Karpas-422 (cell line): ENCODE measurements at regions not wholly inside any gene's neighbourhood (a gene's known extent, or its start where the extent isn't known, plus 50 kb on each side); places are given as distances from the start of the nearest gene placed in this dataset.

ENCODE experiments used
- DNase-seq: peaks from one replicate; pipeline ENCODE4 v3.0.0-alpha.2; 2015
- H2AFZ ChIP-seq: fragments of 200-600 bp; sonication (generic); 2 replicates; pipeline ENCODE4 v1.6.1; 2014; ENCODE audit warnings: antibody characterized with exemption, low read length, mixed read lengths
- H3K27ac ChIP-seq: fragments of 200-600 bp; sonication (generic); 2 replicates; pipeline ENCODE4 v1.5.1; 2014; ENCODE audit warnings: mild to moderate bottlenecking, low read length, moderate library complexity
- H3K27me3 ChIP-seq: fragments of 200-600 bp; sonication (generic); 2 replicates; pipeline ENCODE4 v1.6.1; 2014; ENCODE audit warnings: low read length, mixed read lengths
- H3K36me3 ChIP-seq: fragments of 200-600 bp; sonication (generic); 2 replicates; pipeline ENCODE4 v1.6.1; 2014; ENCODE audit warnings: low read length, mixed read lengths; ENCODE audit not compliant: insufficient read depth
- H3K4me1 ChIP-seq: fragments of 200-600 bp; sonication (generic); 2 replicates; pipeline ENCODE4 v1.6.1; 2014; ENCODE audit warnings: mild to moderate bottlenecking, low read length, mixed read lengths
- H3K4me2 ChIP-seq: fragments of 200-600 bp; sonication (generic); 2 replicates; pipeline ENCODE4 v1.6.1; 2014; ENCODE audit warnings: low read length, low read depth, mild to moderate bottlenecking; ENCODE audit not compliant: poor library complexity, severe bottlenecking
- H3K4me3 ChIP-seq: fragments of 200-600 bp; sonication (generic); 2 replicates; pipeline ENCODE4 v1.5.1; 2014; ENCODE audit warnings: mild to moderate bottlenecking, antibody characterized with exemption, low read length, mixed read lengths
- H3K79me2 ChIP-seq: fragments of 200-600 bp; sonication (generic); 2 replicates; pipeline ENCODE4 v1.6.1; 2014; ENCODE audit warnings: mild to moderate bottlenecking, low read length, mixed read lengths
- H3K9ac ChIP-seq: fragments of 200-600 bp; sonication (generic); 2 replicates; pipeline ENCODE4 v1.6.0; 2014; ENCODE audit warnings: low read length
- H3K9me2 ChIP-seq: fragments of 200-600 bp; sonication (generic), shearing (Covaris generic); replicated peaks from 2 replicates; pipeline ENCODE4 v1.6.0; 2014; ENCODE audit warnings: mild to moderate bottlenecking, low read length, moderate library complexity; ENCODE audit not compliant: insufficient read depth
- H3K9me3 ChIP-seq: fragments of 300-700, 200-600 bp; sonication (generic); 2 replicates; pipeline ENCODE4 v1.6.1; 2014; ENCODE audit warnings: low read length, mixed read lengths
- H4K20me1 ChIP-seq: fragments of 200-600 bp; sonication (generic); 2 replicates; pipeline ENCODE4 v1.6.1; 2014; ENCODE audit warnings: mild to moderate bottlenecking, antibody characterized with exemption, low read length, low read depth; ENCODE audit not compliant: insufficient read depth

GRCh38 chr16:86969716-86970115 lies 347.5 kb downstream of the C16orf95 start:
- no peak overlapping the region for H2AFZ ChIP-seq
- H3K36me3 ChIP-seq, result no peaks in the 10 kb centered on the region
- H3K4me2 ChIP-seq, result no peak overlapping the region
- H4K20me1 ChIP-seq, result no peaks in the 10 kb centered on the region
- no peak overlapping the region for H3K9ac ChIP-seq
- no peaks in the 10 kb centered on the region for H3K9me2 ChIP-seq
- no peak overlapping the region for H3K4me3 ChIP-seq
- H3K4me1 ChIP-seq, result no peaks in the 10 kb centered on the region
- no peak for DNase-seq
- H3K9me3 ChIP-seq, result no peaks in the 10 kb centered on the region
- H3K27ac ChIP-seq, result no peak overlapping the region
- no peaks in the 10 kb centered on the region for H3K27me3 ChIP-seq
- no peaks in the 10 kb centered on the region for H3K79me2 ChIP-seq

- H3K9ac ChIP-seq, result no peak overlapping the region
- no peak for DNase-seq
- H3K4me1 ChIP-seq, result no peaks in the 10 kb centered on the region
- no peaks in the 10 kb centered on the region for H3K27me3 ChIP-seq
- H3K27ac ChIP-seq, result no peak overlapping the region
- H3K9me2 ChIP-seq, result no peaks in the 10 kb centered on the region
- H3K4me2 ChIP-seq, result no peak overlapping the region
- no peaks in the 10 kb centered on the region for H3K79me2 ChIP-seq
- H4K20me1 ChIP-seq, result no peaks in the 10 kb centered on the region
- no peaks in the 10 kb centered on the region for H3K9me3 ChIP-seq
- H3K36me3 ChIP-seq, result no peaks in the 10 kb centered on the region
- no peak overlapping the region for H3K4me3 ChIP-seq
- H2AFZ ChIP-seq, result no peak overlapping the region
Measured at GRCh38 chr16:86970279-86970678, 346.9 kb downstream of the C16orf95 start.

GRCh38 chr16:86970726-86971125 lies 346.5 kb downstream of the C16orf95 start:
- Histone ChIP-seq H3K9me2 (no peaks in the 10 kb centered on the region), H3K9me3 (no peaks in the 10 kb centered on the region), H3K4me1 (no peaks in the 10 kb centered on the region), H3K36me3 (no peaks in the 10 kb centered on the region), H3K27me3 (no peaks in the 10 kb centered on the region), H3K79me2 (no peaks in the 10 kb centered on the region), H4K20me1 (no peaks in the 10 kb centered on the region), H3K4me3 (no peak overlapping the region), H3K4me2 (no peak overlapping the region), H2AFZ (no peak overlapping the region), H3K27ac (no peak overlapping the region), H3K9ac (no peak overlapping the region)
- no peak for DNase-seq

DNA sequence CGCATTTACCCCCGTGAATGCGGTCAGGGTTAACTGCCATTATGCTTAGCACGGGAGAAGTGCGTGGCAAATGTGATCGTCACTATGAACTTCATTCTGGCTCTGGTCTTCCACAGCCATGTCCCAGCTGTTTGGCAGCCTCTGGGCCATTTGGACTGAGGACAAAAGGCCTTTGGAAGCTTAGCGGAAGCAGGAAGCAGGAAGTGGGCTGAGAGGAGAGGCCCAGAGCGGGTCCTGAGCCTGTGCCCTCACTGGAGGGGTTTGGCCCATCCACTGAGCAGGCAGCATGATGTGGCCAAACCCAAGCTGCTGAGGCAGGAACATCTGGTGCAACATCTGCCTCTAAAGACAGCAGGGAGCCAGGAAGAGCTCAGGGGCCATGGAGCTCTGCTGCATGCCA lies 345.9 kb downstream of the C16orf95 start:
- no peaks in the 10 kb centered on the region for H3K79me2 ChIP-seq
- H3K4me2 ChIP-seq, result no peak overlapping the region
- H3K27me3 ChIP-seq, result no peaks in the 10 kb centered on the region
- no peak overlapping the region for H2AFZ ChIP-seq
- H3K4me1 ChIP-seq, result no peaks in the 10 kb centered on the region
- H4K20me1 ChIP-seq, result no peaks in the 10 kb centered on the region
- no peak overlapping the region for H3K4me3 ChIP-seq
- no peaks in the 10 kb centered on the region for H3K36me3 ChIP-seq
- no peaks in the 10 kb centered on the region for H3K9me2 ChIP-seq
- DNase-seq, result no peak
- H3K9me3 ChIP-seq, result no peaks in the 10 kb centered on the region
- H3K9ac ChIP-seq, result no peak overlapping the region
- H3K27ac ChIP-seq, result no peak overlapping the region

- Histone ChIP-seq H4K20me1 (no peaks in the 10 kb centered on the region), H3K4me3 (no peak overlapping the region), H3K4me1 (no peaks in the 10 kb centered on the region), H3K36me3 (no peaks in the 10 kb centered on the region), H3K9ac (no peak overlapping the region), H3K27me3 (no peaks in the 10 kb centered on the region), H3K4me2 (no peak overlapping the region), H3K79me2 (no peaks in the 10 kb centered on the region), H2AFZ (no peak overlapping the region), H3K9me2 (no peaks in the 10 kb centered on the region), H3K27ac (no peak overlapping the region), H3K9me3 (no peaks in the 10 kb centered on the region)
- DNase-seq, result no peak
Measured at GRCh38 chr16:86974120-86974519, 343.1 kb downstream of the C16orf95 start.

- Histone ChIP-seq H3K9me2 (no peaks in the 10 kb centered on the region), H3K9ac (no peak overlapping the region), H2AFZ (no peak overlapping the region), H3K36me3 (no peaks in the 10 kb centered on the region), H3K4me3 (no peak overlapping the region), H3K4me1 (no peaks in the 10 kb centered on the region), H3K27ac (no peak overlapping the region), H3K9me3 (no peaks in the 10 kb centered on the region), H3K79me2 (no peaks in the 10 kb centered on the region), H4K20me1 (no peaks in the 10 kb centered on the region), H3K4me2 (no peak overlapping the region), H3K27me3 (no peaks in the 10 kb centered on the region)
- DNase-seq, result no peak
Measured at GRCh38 chr16:86975445-86975844, 341.7 kb downstream of the C16orf95 start.

- H2AFZ ChIP-seq, result no peak overlapping the region
- H3K27me3 ChIP-seq, result no peaks in the 10 kb centered on the region
- H4K20me1 ChIP-seq, result no peaks in the 10 kb centered on the region
- no peaks in the 10 kb centered on the region for H3K79me2 ChIP-seq
- H3K27ac ChIP-seq, result no peak overlapping the region
- no peaks in the 10 kb centered on the region for H3K36me3 ChIP-seq
- no peaks in the 10 kb centered on the region for H3K9me2 ChIP-seq
- no peaks in the 10 kb centered on the region for H3K4me1 ChIP-seq
- H3K9me3 ChIP-seq, result no peaks in the 10 kb centered on the region
- no peak overlapping the region for H3K4me2 ChIP-seq
- DNase-seq, result no peak
- H3K4me3 ChIP-seq, result no peak overlapping the region
- no peak overlapping the region for H3K9ac ChIP-seq
Measured at GRCh38 chr16:86977076-86977676, 340.0 kb downstream of the C16orf95 start.

- no peak for DNase-seq
- Histone ChIP-seq H3K9me3 (no peaks in the 10 kb centered on the region), H3K4me2 (no peak overlapping the region)
Measured at GRCh38 chr16:86978445-86979030, 338.7 kb downstream of the C16orf95 start.

More at GRCh38 chr16:86978445-86979030, 338.7 kb downstream of the C16orf95 start:
- Histone ChIP-seq H3K4me3 (no peak overlapping the region), H3K9me2 (no peaks in the 10 kb centered on the region), H4K20me1 (no peaks in the 10 kb centered on the region), H3K79me2 (no peaks in the 10 kb centered on the region), H3K36me3 (no peaks in the 10 kb centered on the region), H3K9ac (no peak overlapping the region), H2AFZ (no peak overlapping the region), H3K27ac (no peak overlapping the region), H3K27me3 (no peaks in the 10 kb centered on the region), H3K4me1 (no peaks in the 10 kb centered on the region)
